HG02678 (cell line): ENCODE measurements at regions not wholly inside any gene's neighbourhood (a gene's known extent, or its start where the extent isn't known, plus 50 kb on each side); places are given as distances from the start of the nearest gene placed in this dataset.
"Not testable (repeated sequence)": the region's sequence is repeated elsewhere in the genome, so short reads cannot be mapped to it uniquely, and the experiment has no call there.

Experiments used
- ATAC-seq: cut with Tn5 transposase; IDR thresholded peaks from one replicate; pipeline ENCODE4 v1.9.1; 2021; ENCODE audit warnings: mild to moderate bottlenecking, moderate library complexity; ENCODE audit not compliant: unreplicated experiment

- no peak for ATAC-seq
Observed at GRCh38 chr6:119760046-119760445, 410.5 kb upstream of the MAN1A1 start.

GRCh38 chr6:119758385-119758784, 408.8 kb upstream of the MAN1A1 start:
- no peak for ATAC-seq

GRCh38 chr6:119757467-119757866, 407.9 kb upstream of the MAN1A1 start:
- no peak for ATAC-seq

- ATAC-seq, result no peak
Observed at GRCh38 chr6:119749335-119749734, 399.8 kb upstream of the MAN1A1 start.

GRCh38 chr6:119748535-119748934, 399.0 kb upstream of the MAN1A1 start:
- ATAC-seq, result not testable (repeated sequence)

- ATAC-seq, result peak; percentile 91
Observed at GRCh38 chr6:119742188-119742803, 392.7 kb upstream of the MAN1A1 start.

GRCh38 chr6:119739769-119740168, 390.2 kb upstream of the MAN1A1 start:
- ATAC-seq, result no peak

- no peak for ATAC-seq
Observed at GRCh38 chr6:119738425-119738824, 388.9 kb upstream of the MAN1A1 start.

GRCh38 chr6:119736296-119737021, 386.9 kb upstream of the MAN1A1 start:
- ATAC-seq, result no peak

- no peak for ATAC-seq
Observed at GRCh38 chr6:119735530-119735929, 386.0 kb upstream of the MAN1A1 start.

- no peak for ATAC-seq
Observed at GRCh38 chr6:119734227-119734626, 384.7 kb upstream of the MAN1A1 start.

- ATAC-seq, result no peak
Observed at GRCh38 chr6:119728935-119729334, 379.4 kb upstream of the MAN1A1 start.

- no peak for ATAC-seq
Observed at GRCh38 chr6:119728220-119728750, 378.7 kb upstream of the MAN1A1 start.

- ATAC-seq, result no peak
Observed at GRCh38 chr6:119727504-119728219, 378.1 kb upstream of the MAN1A1 start.

- ATAC-seq, result not testable (repeated sequence)
Observed at GRCh38 chr6:119726912-119727311, 377.4 kb upstream of the MAN1A1 start.

GRCh38 chr6:119726086-119726485, 376.5 kb upstream of the MAN1A1 start:
- ATAC-seq, result no peak

- ATAC-seq, result peak; percentile 58
Observed at GRCh38 chr6:119720160-119720559, 370.6 kb upstream of the MAN1A1 start.

GRCh38 chr6:119717942-119718341, 368.4 kb upstream of the MAN1A1 start:
- no peak for ATAC-seq

- no peak for ATAC-seq
Observed at GRCh38 chr6:119716668-119717270, 367.2 kb upstream of the MAN1A1 start.

GRCh38 chr6:119713903-119714302, 364.3 kb upstream of the MAN1A1 start:
- no peak for ATAC-seq

GRCh38 chr6:119686644-119687043, 337.1 kb upstream of the MAN1A1 start:
- no peak for ATAC-seq
